Small intestine (tissue), 7 donors: ENCODE measurements at regions not wholly inside any gene's neighbourhood (a gene's known extent, or its start where the extent isn't known, plus 50 kb on each side); places are given as distances from the start of the nearest gene placed in this dataset.
"Not testable (repeated sequence)": the region's sequence is repeated elsewhere in the genome, so short reads cannot be mapped to it uniquely, and the experiment has no call there.

Experiments used
- DNase-seq, 2 donors: peaks; one replicate each; pipeline versions ENCODE4 v3.0.0 to v3.0.0-alpha.2; 2013
- FAIRE-seq: peaks from 2 replicates; lab custom pipeline; 2012; peaks lifted over from hg19 to GRCh38; lab: Jason Lieb, UNC
- H3K27ac ChIP-seq, 3 donors: one replicate each; pipeline ENCODE4 v1.5.1; 2013; ENCODE audit warnings: low read length in 2 of 3, mild to moderate bottlenecking in 2 of 3, control low read depth in 1 of 3, inconsistent platforms in 1 of 3, low read depth in 1 of 3, moderate library complexity in 1 of 3
- H3K27me3 ChIP-seq, 3 donors: one replicate each; pipeline ENCODE4 v1.6.1; 2013; ENCODE audit warnings: low read length in 3 of 3, inconsistent platforms in 1 of 3; ENCODE audit not compliant: control insufficient read depth in 3 of 3, insufficient read depth in 3 of 3
- H3K36me3 ChIP-seq, 3 donors: one replicate each; pipeline ENCODE4 v1.6.1; 2013; ENCODE audit warnings: low read length in 3 of 3, inconsistent platforms in 1 of 3, low read depth in 1 of 3, mild to moderate bottlenecking in 1 of 3, moderate library complexity in 1 of 3; ENCODE audit not compliant: control insufficient read depth in 3 of 3, insufficient read depth in 2 of 3
- H3K4me1 ChIP-seq, 3 donors: one replicate each; pipeline ENCODE4 v1.6.1; 2013; ENCODE audit warnings: low read length in 2 of 3, inconsistent platforms in 1 of 3, low read depth in 1 of 3, mild to moderate bottlenecking in 1 of 3, moderate library complexity in 1 of 3; ENCODE audit not compliant: control insufficient read depth in 3 of 3, insufficient read depth in 2 of 3
- H3K4me3 ChIP-seq, 3 donors: one replicate each; pipeline ENCODE4 v1.5.1; 2013; ENCODE audit warnings: low read length in 3 of 3, control low read depth in 1 of 3, inconsistent platforms in 1 of 3, low read depth in 1 of 3, mild to moderate bottlenecking in 1 of 3, moderate library complexity in 1 of 3
- H3K9me3 ChIP-seq, 2 donors: one replicate each; pipeline ENCODE4 v1.6.1; 2013; ENCODE audit warnings: low read depth in 1 of 2, low read length in 1 of 2; ENCODE audit not compliant: control insufficient read depth in 2 of 2, insufficient read depth in 1 of 2
- WGBS, 3 donors: extraction: QIAGEN DNeasy Blood & Tissue Kit; methylation state at CpG; one replicate each; pipeline ENCODE4 v1.1.7; 2013; 5-methylcytosine and 5-hydroxymethylcytosine counted together
- donor health status: healthy with polysubstance abuse.
- donor health status: control.
- donor health status: control.
- donor health status: Bipolar disorder and iron deficiency.
- donor health status: healthy.

GRCh38 chr5:125457617-125458016, 711.2 kb upstream of the ZNF608 start:
- peaks cover 0 to 7% of the 10 kb centered on the region in 2 donors for H3K9me3 ChIP-seq
- H3K27ac ChIP-seq: no peak overlapping the region
- H3K4me1 ChIP-seq: no peaks in the 10 kb centered on the region
- no peaks in the 10 kb centered on the region for H3K36me3 ChIP-seq
- no peak for DNase-seq
- FAIRE-seq: no peak
- 85 to 91% (median 91%) methylated on average over 4 of the region's 4 CpGs for WGBS, 3 donors
- no peaks in the 10 kb centered on the region for H3K27me3 ChIP-seq
- H3K4me3 ChIP-seq: no peak overlapping the region

DNA sequence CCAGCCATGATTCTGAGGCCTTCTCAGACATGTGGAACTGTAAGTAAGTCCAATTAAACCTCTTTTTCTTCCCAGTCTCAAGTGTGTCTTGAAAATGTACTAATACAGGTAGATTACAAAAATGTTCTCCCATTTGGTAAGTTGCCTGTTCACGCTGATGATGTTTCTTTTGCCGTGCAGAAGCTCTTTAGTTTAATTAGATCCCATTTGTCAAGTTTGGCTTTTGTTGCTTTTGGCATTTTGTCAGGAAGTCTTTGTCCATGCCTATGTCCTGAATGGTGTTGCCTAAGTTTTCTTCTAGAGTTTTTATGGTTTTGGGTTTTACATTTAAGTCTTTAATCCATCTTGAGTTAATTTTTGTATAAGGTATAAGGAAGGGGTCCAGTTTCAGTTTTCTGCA, 712.5 kb upstream of the ZNF608 start:
- H3K9me3 ChIP-seq, H3K4me1 ChIP-seq, H3K4me3 ChIP-seq, FAIRE-seq, DNase-seq, H3K27ac ChIP-seq, H3K36me3 ChIP-seq, H3K27me3 ChIP-seq: not testable (repeated sequence)
- WGBS, 3 donors: 88 to 94% (median 90%) methylated on average over 2 of the region's 2 CpGs

DNA sequence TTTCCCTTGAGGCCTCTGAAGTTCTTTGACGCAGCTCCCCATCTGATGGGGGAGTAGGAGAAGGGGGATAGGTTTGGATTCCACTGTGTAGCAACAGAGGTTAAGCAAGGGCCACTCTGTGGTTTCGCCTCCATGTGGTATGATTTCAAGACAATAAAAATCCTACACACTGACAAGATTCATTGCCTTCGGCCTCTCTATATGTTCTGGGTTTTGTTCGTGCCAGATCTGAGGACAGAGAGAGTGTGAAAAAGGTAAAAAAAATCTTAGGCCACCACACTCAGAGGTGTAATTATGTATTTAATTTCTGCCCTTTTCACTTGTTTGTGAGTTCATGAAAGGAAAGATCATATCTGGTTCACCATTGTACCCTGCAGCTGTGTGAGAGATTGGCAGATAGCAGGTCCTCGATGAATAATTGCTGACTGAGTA, 715.2 kb upstream of the ZNF608 start:
- Histone ChIP-seq H3K9me3 (peaks cover 0 to 7% of the 10 kb centered on the region in 2 donors), H3K4me1 (no peaks in the 10 kb centered on the region), H3K27ac (no peak overlapping the region), H3K27me3 (no peaks in the 10 kb centered on the region), H3K36me3 (no peaks in the 10 kb centered on the region), H3K4me3 (no peak overlapping the region)
- FAIRE-seq (no peak), DNase-seq (no peak)
- 76 to 85% (median 76%) methylated on average over 5 of the region's 5 CpGs for WGBS, 3 donors

DNA sequence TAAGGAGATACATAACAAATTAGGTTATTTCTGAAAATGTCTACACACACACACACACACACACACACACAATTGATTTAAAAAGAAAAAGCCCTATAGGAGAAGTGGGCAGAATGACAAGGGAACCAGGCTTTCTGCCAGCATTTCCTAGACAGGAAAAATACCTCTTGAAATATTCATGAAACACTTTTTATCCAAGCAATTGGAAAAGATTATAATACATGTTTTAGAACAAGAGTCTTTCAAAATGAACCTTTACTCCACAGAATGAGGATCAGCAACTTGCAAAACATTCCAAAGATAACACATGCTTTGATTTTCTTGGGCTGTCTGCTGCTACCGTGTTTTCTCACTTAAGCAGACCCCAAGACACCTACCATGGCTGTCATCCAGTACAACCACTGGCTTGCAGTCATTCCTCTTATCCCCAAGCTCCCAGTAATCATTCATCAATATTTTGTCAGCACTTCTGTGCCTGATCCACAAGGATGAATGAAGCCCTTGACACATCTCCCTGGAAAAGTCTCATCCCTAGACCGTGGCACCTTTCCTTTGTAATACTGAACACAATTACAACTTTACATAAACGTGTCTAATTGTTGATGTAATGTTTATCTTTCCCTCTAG, 717.1 kb upstream of the ZNF608 start:
- Histone ChIP-seq H3K4me3 (no peak overlapping the region), H3K27me3 (no peaks in the 10 kb centered on the region), H3K9me3 (no peaks in the 10 kb centered on the region), H3K36me3 (no peaks in the 10 kb centered on the region), H3K4me1 (no peaks in the 10 kb centered on the region), H3K27ac (no peak overlapping the region)
- FAIRE-seq (no peak), DNase-seq (no peak)
- 63 to 69% (median 65%) methylated on average over 3 of the region's 3 CpGs for WGBS, 3 donors

DNA sequence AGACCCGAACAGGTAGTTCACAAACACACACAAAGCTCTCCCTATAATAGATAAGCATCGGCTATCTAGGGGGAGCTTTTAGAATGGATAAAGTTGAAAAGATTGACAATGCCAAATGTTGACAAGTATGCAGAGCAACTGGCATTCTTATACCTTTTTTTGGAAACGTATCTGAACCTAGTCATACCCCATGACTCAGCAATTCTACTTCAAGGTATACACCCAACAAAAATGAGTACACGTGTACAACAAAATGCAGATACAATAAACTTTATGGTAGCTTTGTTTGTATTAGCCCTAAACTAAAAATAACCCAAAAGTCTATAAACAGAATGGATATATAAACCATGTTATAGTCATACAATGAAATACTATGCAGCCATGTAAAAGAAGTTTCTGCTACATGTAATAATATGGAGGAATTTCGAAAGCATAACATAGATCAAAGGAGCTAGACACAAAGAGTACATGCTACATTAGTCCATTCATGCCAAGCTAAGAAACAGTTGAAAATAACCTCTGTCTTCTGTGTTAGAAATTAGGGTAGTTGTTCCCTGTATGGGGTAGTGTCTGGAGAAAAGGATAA, 718.5 kb upstream of the ZNF608 start:
- H3K27me3 ChIP-seq: no peaks in the 10 kb centered on the region
- H3K4me3 ChIP-seq: no peak overlapping the region
- no peaks in the 10 kb centered on the region for H3K4me1 ChIP-seq
- no peaks in the 10 kb centered on the region for H3K36me3 ChIP-seq
- no peak for DNase-seq
- WGBS, 3 donors: 63 to 81% (median 73%) methylated on average over 5 of the region's 5 CpGs
- no peaks in the 10 kb centered on the region for H3K9me3 ChIP-seq
- no peak overlapping the region for H3K27ac ChIP-seq
- no peak for FAIRE-seq

DNA sequence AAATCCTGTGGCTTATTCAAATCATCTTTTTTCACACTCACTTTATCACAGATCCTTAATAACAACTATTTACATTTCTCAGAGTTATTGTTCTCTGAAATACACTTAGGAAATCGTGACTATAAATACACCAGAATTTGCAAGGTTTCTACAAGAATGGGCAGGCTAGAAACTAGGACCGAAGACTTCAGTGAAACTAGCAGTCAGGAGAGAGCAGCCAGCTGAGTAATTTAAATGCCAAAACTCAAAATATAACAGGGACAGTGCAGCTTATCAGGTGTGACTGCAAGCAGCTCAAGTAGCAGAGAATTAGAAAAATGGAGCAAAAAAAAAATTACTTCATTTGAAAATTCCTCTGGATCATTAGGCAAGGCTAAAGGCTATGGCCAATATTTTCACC, 719.3 kb upstream of the ZNF608 start:
- H3K9me3 ChIP-seq: no peaks in the 10 kb centered on the region
- FAIRE-seq: no peak
- H3K27me3 ChIP-seq: no peaks in the 10 kb centered on the region
- no peaks in the 10 kb centered on the region for H3K4me1 ChIP-seq
- no peak for DNase-seq
- no peak overlapping the region for H3K4me3 ChIP-seq
- WGBS, 3 donors: 58 to 73% (median 69%) methylated on average over 2 of the region's 2 CpGs
- H3K36me3 ChIP-seq: no peaks in the 10 kb centered on the region
- no peak overlapping the region for H3K27ac ChIP-seq

DNA sequence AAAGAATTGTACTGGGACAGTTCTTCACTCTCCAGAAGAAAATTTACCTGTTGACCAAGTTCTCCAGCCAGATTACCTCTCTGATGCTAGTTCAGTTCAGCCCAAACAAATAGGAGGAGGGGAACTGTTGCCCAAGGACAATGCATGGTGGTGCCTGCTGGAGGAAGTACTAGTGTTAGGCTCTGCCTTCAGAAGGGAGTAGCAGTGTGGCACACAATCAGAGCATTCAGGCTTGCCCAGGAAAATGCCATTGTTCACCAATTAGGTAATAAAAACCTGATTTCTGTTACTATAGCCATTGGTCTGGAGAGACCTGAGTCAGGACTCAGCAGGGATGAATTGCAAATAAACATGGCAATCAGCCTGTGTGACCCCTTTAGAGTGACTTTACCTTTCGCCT, 720.8 kb upstream of the ZNF608 start:
- Histone ChIP-seq H3K36me3 (no peaks in the 10 kb centered on the region), H3K4me3 (no peak overlapping the region), H3K27me3 (no peaks in the 10 kb centered on the region), H3K4me1 (no peaks in the 10 kb centered on the region), H3K9me3 (no peaks in the 10 kb centered on the region), H3K27ac (no peak overlapping the region)
- DNase-seq: no peak
- FAIRE-seq: no peak
- WGBS, 3 donors: 89 to 96% (median 91%) methylated on average over 1 of the region's 1 CpG

DNA sequence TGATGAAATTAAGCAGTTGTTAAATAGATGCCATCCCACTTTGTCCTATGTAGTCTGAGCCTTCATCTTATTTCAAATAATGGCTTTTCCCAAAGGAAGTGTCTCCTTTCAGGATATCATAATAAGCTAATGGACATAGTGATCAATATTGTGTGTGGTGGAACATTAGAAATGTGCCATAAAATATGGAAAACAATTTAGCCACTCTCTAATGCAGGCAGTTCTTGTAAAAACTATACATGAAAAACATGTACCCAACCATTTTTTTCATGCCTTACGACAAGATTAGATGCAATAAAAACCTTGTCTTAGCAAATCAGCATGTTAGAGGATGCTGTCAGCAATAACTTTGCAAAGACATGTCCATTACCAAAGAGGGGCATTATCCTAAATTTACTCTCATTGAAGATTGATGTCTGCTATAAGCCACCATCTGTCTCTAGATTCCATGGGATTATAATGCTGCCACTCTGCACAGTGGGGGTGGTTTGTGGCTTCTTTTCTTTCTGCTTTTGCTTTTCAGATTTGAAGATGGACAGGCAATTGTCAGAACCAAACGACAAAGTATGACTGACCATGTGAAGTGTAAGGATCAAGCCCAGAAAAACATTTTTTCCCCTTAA, 724.0 kb upstream of the ZNF608 start:
- FAIRE-seq (no peak), DNase-seq (no peak)
- Histone ChIP-seq H3K4me1 (no peaks in the 10 kb centered on the region), H3K36me3 (no peaks in the 10 kb centered on the region), H3K27me3 (no peaks in the 10 kb centered on the region), H3K9me3 (no peaks in the 10 kb centered on the region), H3K27ac (no peak overlapping the region), H3K4me3 (no peak overlapping the region)
- WGBS, 3 donors: 74 to 79% (median 78%) methylated on average over 2 of the region's 2 CpGs
